ENCODE measurements at regions not wholly inside any gene's neighbourhood (a gene's known extent, or its start where the extent isn't known, plus 50 kb on each side); places are given as distances from the start of the nearest gene placed in this dataset.

DNA sequence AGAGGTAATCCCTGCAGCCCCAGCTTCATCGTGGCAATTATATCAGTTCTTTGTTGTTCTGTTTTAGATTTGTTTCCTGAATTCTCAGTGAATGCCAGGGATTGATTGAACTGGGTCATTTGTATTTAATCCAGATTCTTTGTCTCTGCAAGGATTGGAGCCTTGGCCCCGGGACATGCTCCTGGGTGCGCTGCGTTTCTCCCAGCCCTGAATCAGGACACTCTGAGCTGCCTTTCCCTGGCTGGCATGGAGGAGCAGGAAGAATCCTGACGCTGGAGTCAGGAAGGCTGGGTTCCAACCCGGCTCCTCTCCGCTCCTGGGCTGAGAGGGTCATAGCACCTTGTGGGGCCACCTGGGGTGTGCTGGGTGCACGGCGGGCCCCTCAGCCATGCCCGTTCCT lies 545.6 kb downstream of the QKI start:
- CTCF ChIA-PET, result no interaction called here

DNA sequence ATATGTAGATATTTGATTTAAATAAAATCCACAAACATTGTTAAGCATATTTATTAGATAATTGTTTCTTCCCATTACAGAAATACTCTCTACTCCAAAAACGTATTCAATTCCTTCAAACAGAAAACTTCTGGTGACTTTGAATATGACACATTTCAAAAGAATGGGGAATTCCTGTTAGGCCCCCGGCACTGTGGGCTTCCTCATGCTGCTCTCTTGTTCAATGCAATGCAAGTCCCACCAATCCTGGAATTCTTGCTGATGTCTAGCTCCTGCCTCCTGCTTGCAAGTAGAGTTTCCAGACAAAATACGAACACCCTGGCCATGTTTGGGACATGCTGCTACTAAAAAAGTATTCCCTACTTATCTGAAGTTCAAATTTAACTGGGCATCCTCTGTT lies 544.1 kb downstream of the QKI start:
- H3K36me3 Mint-ChIP-seq (ENCODE audit: low read depth), result no peaks in the 10 kb centered on the region
- CTCF ChIA-PET, result no interaction called here

More for the DNA sequence above, 545.6 kb downstream of the QKI start:
- Mint-ChIP-seq H3K4me3 (no peak overlapping the region), H3K27me3 (peaks cover 4% of the 10 kb centered on the region), H3K9me3 (no peaks in the 10 kb centered on the region), H3K36me3 (ENCODE audit: low read depth) (no peaks in the 10 kb centered on the region), H3K4me1 (no peaks in the 10 kb centered on the region), H3K27ac (no peak overlapping the region)
- no peak for DNase-seq
- POLR2A ChIA-PET, result no interaction called here

DNA sequence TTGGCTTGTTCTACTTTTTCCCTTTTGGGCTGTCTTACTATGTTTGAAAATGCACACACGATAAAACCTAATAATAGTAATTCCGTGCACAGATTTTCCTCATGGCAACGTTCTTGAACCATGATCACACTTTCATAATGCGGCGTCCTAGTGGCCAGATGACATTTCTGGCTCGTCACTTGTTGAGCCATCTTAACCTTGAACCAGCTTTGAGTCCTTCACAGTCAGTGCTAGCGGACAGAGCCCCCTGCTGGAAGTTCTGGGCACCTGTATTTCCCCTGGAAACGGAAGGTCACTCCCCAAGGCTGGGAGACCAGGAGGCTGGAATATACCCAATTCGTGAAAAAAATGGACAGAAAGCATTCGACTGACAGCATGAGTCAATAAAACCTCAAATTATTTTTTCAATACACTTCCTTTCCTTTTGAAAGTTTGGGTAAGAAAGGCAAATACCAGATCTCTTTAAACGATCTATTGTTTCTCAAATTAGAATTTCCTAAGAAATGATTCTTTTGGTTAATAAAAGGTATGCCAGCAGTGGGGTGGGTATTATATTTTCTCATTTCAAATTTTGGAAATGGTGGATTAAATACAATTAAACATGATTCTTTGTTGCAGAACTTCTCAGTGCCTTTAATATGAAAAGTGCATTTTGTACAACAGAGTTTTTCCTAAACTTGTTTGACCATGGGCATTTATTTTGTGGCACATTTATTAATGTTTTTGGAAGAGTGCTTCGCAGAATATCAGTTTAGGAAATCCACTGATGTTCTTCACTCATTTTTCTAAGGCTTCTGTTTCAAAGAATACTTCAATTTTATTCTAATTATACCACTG lies 542.3 kb downstream of the QKI start:
- Mint-ChIP-seq H3K4me1 (no peaks in the 10 kb centered on the region), H3K4me3 (no peak overlapping the region), H3K36me3 (ENCODE audit: low read depth) (no peaks in the 10 kb centered on the region), H3K9me3 (no peaks in the 10 kb centered on the region), H3K27me3 (peaks cover 19% of the 10 kb centered on the region), H3K27ac (no peak overlapping the region)
- DNase-seq, result peak; percentile 68
- ChIA-PET CTCF (interaction anchor here (0.6 kb wide), 1 partner anchor 531 kb away, joined by 4 read pairs; no protein-coding TSS in a partner anchor), POLR2A (interaction anchor here (0.7 kb wide), 1 partner anchor 500 kb away, joined by 3 read pairs; no protein-coding TSS in a partner anchor)

More for the DNA sequence above, 544.1 kb downstream of the QKI start:
- no peak for DNase-seq
- H3K9me3 Mint-ChIP-seq, result no peaks in the 10 kb centered on the region
- H3K27ac Mint-ChIP-seq, result no peak overlapping the region
- POLR2A ChIA-PET, result no interaction called here
- H3K27me3 Mint-ChIP-seq, result peaks cover 11% of the 10 kb centered on the region
- no peak overlapping the region for H3K4me3 Mint-ChIP-seq
- H3K4me1 Mint-ChIP-seq, result no peaks in the 10 kb centered on the region

DNA sequence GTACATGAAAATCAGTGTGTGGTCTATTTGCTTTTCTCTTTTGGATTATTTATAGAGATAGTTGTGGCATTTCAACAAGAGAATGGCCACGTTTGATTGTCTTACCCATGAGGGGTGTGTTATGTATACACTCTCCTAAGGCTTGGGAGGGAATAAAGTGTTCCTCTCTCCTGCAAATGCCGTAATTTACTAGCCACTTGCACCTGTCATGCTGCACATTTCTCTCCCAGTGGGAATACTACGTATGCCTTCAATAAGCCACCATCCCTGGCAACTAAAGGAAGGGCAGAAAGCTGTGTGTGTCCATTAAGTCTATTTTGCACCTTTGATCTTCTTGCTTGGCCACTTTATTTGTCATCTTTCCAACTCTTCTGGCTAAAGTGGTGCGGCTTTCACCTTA lies 541.2 kb downstream of the QKI start:
- Mint-ChIP-seq H3K9me3 (no peaks in the 10 kb centered on the region), H3K4me3 (no peak overlapping the region), H3K27ac (no peak overlapping the region), H3K36me3 (ENCODE audit: low read depth) (no peaks in the 10 kb centered on the region), H3K27me3 (peaks cover 19% of the 10 kb centered on the region), H3K4me1 (no peaks in the 10 kb centered on the region)
- CTCF ChIA-PET, result no interaction called here
- no peak for DNase-seq
- POLR2A ChIA-PET, result no interaction called here

DNA sequence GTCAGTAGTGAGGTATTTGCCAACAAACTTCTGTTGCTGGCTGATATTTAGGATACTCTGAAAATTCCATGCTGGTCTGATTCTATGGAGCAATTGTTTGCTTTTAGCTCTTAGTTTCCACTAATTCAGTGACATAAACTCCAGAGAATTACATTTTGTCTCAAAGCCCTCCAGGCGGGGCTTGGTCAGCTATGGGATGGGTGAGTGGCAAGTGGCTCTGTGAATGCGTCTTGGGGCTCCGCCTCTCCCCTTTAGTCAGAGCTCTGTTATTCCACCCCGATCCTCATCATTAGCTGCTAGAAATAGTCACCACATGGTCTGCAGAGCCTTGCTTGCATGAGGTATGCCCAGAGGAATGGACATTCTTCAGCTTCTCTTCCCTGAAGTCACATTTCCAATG lies 540.6 kb downstream of the QKI start:
- Mint-ChIP-seq H3K4me3 (no peak overlapping the region), H3K27me3 (peaks cover 19% of the 10 kb centered on the region), H3K27ac (no peak overlapping the region)

DNA sequence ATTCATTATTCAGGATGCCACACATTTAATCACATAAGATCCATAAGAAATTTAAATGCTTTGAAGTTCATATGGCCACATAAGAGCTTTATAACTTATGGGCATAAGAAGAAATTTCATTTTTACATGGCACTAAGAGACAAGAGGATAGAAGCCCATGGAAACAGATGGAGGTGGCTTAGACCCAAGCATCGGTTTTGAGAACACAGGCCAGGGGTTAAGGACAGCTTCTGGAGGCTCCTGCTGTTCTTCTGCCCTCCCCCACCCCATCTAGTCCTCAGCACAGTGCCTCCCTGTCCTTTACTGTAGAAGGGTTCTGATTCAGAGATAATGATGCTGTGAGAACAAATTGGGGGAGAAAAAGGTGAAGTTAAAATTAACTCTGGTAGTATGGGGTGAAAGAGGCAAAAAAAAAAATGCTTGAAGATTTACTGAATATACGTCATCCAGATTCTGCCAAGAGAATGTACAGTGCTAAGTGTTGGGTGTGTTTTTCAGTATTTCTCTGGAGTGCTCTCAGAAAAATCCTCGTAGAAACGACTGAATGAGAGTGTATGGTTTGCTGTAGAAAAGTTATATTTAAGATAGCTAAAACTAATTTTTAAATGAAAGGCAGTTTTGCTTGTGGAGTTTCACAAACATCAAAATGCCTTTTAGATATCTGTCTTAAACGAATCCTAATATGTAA lies 539.7 kb downstream of the QKI start:
- POLR2A ChIA-PET, result no interaction called here
- Mint-ChIP-seq H3K4me3 (no peak overlapping the region), H3K4me1 (no peaks in the 10 kb centered on the region), H3K36me3 (ENCODE audit: low read depth) (no peaks in the 10 kb centered on the region), H3K9me3 (no peaks in the 10 kb centered on the region), H3K27ac (no peak overlapping the region), H3K27me3 (peaks cover 19% of the 10 kb centered on the region)
- CTCF ChIA-PET, result no interaction called here
- DNase-seq, result no peak

More for the DNA sequence above, 540.6 kb downstream of the QKI start:
- CTCF ChIA-PET, result no interaction called here
- H3K4me1 Mint-ChIP-seq, result no peaks in the 10 kb centered on the region
- no peak for DNase-seq
- POLR2A ChIA-PET, result no interaction called here
- no peaks in the 10 kb centered on the region for H3K36me3 Mint-ChIP-seq (ENCODE audit: low read depth)
- H3K9me3 Mint-ChIP-seq, result no peaks in the 10 kb centered on the region

DNA sequence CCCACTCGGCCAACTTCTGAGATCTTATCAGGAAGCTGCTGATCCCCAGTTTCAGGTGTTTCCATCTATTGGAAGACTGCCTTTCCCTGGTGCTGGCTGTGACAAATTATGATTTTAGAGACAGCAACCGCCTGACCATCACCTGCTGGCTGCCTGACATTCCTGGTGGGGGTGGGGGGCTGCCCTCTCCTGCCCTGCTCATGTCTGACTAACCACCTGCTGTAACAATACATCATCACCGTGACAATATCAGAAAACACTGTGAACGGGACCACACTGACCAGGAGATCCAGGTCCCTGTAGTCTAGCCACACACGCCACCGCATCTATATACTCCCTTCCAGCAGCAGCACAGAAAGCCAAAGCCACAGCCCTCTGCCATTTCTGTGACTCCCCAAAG lies 537.5 kb downstream of the QKI start:
- ChIA-PET POLR2A (no interaction called here), CTCF (no interaction called here)
- Mint-ChIP-seq H3K4me1 (no peaks in the 10 kb centered on the region), H3K9me3 (no peaks in the 10 kb centered on the region), H3K36me3 (ENCODE audit: low read depth) (no peaks in the 10 kb centered on the region), H3K27me3 (peaks cover 19% of the 10 kb centered on the region), H3K4me3 (no peak overlapping the region), H3K27ac (no peak overlapping the region)
- no peak for DNase-seq

DNA sequence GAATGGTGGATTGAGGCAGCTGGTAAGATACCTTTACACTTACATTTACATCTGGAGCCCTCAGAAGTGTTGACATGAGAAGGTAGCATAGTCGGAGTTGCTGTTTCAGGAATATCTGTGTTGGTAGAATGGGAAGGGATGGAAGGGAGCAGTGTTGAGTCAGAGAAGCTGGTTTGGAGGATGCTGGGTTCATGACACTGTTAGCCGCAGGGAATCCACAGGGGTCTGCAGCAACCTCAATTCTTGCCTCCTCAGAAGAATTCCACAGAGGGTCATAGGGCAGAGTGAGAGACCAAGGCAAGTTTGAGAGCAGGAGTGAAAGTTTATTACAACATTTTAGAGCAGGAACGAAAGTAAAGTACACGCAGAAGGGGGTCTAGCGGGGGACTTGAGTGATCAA lies 536.8 kb downstream of the QKI start:
- no peak overlapping the region for H3K4me3 Mint-ChIP-seq
- ChIA-PET POLR2A (no interaction called here), CTCF (no interaction called here)
- H3K4me1 Mint-ChIP-seq, result no peaks in the 10 kb centered on the region
- peaks cover 19% of the 10 kb centered on the region for H3K27me3 Mint-ChIP-seq
- no peak overlapping the region for H3K27ac Mint-ChIP-seq
- H3K36me3 Mint-ChIP-seq (ENCODE audit: low read depth), result no peaks in the 10 kb centered on the region
- no peaks in the 10 kb centered on the region for H3K9me3 Mint-ChIP-seq
- DNase-seq, result no peak

DNA sequence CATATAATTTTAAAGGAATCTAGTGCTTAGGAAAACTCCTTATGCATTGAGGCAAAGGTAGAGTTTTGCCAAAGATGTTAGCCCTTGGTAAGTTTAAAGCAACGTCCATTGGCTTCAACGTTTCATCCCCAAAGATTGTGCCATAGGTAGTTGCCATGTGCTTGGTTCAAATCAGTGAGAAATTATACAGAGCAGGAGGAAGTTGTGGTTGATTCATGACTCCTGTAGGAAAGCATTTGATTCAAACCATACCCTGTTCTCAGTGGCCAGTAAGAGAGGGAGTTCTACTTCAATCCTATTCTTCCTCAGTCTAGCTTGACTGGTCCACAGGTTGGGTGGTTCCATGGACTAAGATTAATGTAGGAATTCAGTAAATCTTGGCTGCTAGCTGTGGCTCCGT lies 535.6 kb downstream of the QKI start:
- CTCF ChIA-PET, result no interaction called here
- no peak overlapping the region for H3K27ac Mint-ChIP-seq
- no peaks in the 10 kb centered on the region for H3K4me1 Mint-ChIP-seq
- H3K9me3 Mint-ChIP-seq, result no peaks in the 10 kb centered on the region
- no peaks in the 10 kb centered on the region for H3K36me3 Mint-ChIP-seq (ENCODE audit: low read depth)
- H3K4me3 Mint-ChIP-seq, result no peak overlapping the region
- H3K27me3 Mint-ChIP-seq, result peaks cover 15% of the 10 kb centered on the region
- DNase-seq, result no peak
- POLR2A ChIA-PET, result no interaction called here

DNA sequence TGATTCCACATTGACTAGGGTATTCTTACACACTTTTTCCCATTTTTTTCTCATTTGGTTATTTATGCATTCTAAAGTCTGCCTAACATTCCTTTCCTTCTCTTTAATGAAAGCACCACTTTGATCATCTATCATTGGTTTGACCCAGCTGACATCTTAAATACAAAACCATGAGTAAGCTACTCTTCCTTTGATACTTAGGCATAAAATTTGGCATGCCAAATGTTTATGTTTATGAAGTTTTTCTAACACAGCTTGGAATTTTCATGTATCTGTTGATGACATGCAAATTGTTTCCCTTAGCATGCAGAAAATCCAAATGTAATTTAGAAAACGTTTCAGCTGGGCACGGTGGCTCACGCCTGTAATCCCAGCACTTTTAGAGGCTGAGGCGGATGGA lies 534.9 kb downstream of the QKI start:
- peaks cover 16% of the 10 kb centered on the region for H3K27me3 Mint-ChIP-seq

DNA sequence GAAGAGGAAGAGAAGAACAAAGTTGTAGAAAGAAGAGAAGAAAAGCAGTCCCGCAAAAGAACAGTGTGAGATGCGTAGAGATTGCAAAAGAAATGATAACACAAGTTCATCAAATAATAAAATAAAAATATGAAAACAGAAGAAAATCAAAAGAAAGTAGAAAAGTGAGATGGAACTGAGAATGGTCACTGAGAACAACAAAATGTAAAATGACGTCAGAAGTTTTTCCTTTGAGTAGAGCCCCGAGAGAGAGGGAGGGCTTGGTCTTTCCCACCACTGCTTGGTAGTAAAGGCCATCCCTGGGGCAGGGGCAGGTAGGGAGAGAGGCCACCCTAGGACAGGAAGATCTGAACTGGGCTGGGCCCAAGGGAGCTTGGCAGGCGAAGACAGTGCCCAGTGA lies 533.7 kb downstream of the QKI start:
- Mint-ChIP-seq H3K36me3 (ENCODE audit: low read depth) (no peaks in the 10 kb centered on the region), H3K4me1 (no peaks in the 10 kb centered on the region), H3K9me3 (no peaks in the 10 kb centered on the region), H3K27me3 (peaks cover 17% of the 10 kb centered on the region), H3K4me3 (no peak overlapping the region), H3K27ac (no peak overlapping the region)
- POLR2A ChIA-PET, result no interaction called here
- DNase-seq, result no peak
- CTCF ChIA-PET, result no interaction called here

More for the DNA sequence above, 534.9 kb downstream of the QKI start:
- CTCF ChIA-PET, result interaction anchor here (0.7 kb wide), 1 partner anchor 230 kb away, joined by 3 read pairs; no protein-coding TSS in a partner anchor
- no peaks in the 10 kb centered on the region for H3K4me1 Mint-ChIP-seq
- no peak overlapping the region for H3K4me3 Mint-ChIP-seq
- DNase-seq, result no peak
- H3K9me3 Mint-ChIP-seq, result no peaks in the 10 kb centered on the region
- H3K27ac Mint-ChIP-seq, result no peak overlapping the region
- no peaks in the 10 kb centered on the region for H3K36me3 Mint-ChIP-seq (ENCODE audit: low read depth)
- POLR2A ChIA-PET, result no interaction called here

DNA sequence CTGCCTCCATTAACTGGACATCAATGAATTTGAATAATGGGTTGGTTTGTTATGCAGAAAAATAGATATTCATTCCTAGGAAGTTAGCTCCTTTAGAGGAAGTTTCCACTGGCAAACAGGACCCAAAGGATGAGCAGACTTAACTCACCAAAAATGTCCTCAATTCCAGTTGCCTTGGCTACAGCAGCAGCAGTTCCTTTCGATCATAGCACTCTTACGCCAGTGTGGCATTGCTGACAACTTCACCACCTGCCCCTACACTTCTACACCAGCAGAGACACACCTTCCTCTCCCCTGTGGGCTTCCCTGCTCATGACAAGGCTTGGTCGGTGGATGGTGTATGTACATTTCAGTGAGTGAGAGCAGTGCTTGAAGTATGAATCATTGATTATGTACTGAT lies 532.8 kb downstream of the QKI start:
- peaks cover 16% of the 10 kb centered on the region for H3K27me3 Mint-ChIP-seq
- no peak overlapping the region for H3K4me3 Mint-ChIP-seq
- DNase-seq, result no peak
- no peak overlapping the region for H3K27ac Mint-ChIP-seq
- POLR2A ChIA-PET, result no interaction called here
- H3K9me3 Mint-ChIP-seq, result no peaks in the 10 kb centered on the region
- no peaks in the 10 kb centered on the region for H3K36me3 Mint-ChIP-seq (ENCODE audit: low read depth)
- H3K4me1 Mint-ChIP-seq, result no peaks in the 10 kb centered on the region
- CTCF ChIA-PET, result interaction anchor here (1.0 kb wide), 1 partner anchor 12 kb away, joined by 3 read pairs; no protein-coding TSS in a partner anchor

DNA sequence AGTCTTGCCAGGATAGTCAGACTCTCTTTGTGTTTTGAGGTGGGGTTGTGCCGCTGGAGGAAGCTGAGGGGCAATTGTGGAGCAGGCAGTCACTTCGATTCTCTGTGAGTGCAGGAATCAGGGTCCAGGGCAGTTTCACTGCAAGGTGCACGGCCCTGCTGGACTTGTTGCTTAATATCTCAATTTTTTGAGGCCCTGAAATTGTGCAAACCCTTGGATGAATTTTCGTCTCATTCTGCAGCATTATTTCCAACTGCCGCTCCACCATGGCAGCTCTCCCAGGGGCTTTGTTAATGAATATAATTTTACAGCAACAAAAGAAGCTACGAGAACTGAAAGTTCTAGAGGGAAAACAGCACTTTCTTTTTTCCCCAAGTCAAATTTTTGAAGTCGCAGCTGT lies 531.9 kb downstream of the QKI start:
- peaks cover 22% of the 10 kb centered on the region for H3K27me3 Mint-ChIP-seq

More for the DNA sequence above, 531.9 kb downstream of the QKI start:
- POLR2A ChIA-PET, result no interaction called here
- Mint-ChIP-seq H3K4me1 (no peaks in the 10 kb centered on the region), H3K27ac (no peak overlapping the region), H3K9me3 (no peaks in the 10 kb centered on the region), H3K36me3 (ENCODE audit: low read depth) (no peaks in the 10 kb centered on the region), H3K4me3 (no peak overlapping the region)
- CTCF ChIA-PET, result interaction anchor here (1.0 kb wide), 1 partner anchor 11 kb away, joined by 3 read pairs; no protein-coding TSS in a partner anchor
- DNase-seq, result no peak
